Lung (tissue), 11 donors: ENCODE measurements at regions not wholly inside any gene's neighbourhood (a gene's known extent, or its start where the extent isn't known, plus 50 kb on each side); places are given as distances from the start of the nearest gene placed in this dataset.

Experiments used
- ATAC-seq: fragments of 200-7000 bp; cut with Tn5 transposase; one replicate; pipeline ENCODE4 v1.9.1; 2020; ENCODE audit warnings: moderate number of reproducible peaks; ENCODE audit not compliant: insufficient read depth, low FRiP score
- DNase-seq, 3 donors: peaks; one replicate each; pipeline ENCODE4 v3.0.0-alpha.2; 2013 to 2017
- H3K27ac ChIP-seq, 2 donors: one replicate each; pipeline ENCODE4 v1.5.1; 2013; ENCODE audit warnings: mild to moderate bottlenecking in 2 of 2, moderate library complexity in 2 of 2, control low read depth in 1 of 2, inconsistent platforms in 1 of 2, low read depth in 1 of 2, low read length in 1 of 2
- H3K27me3 ChIP-seq, 3 donors: one replicate each; pipeline ENCODE4 v1.5.1; 2013; ENCODE audit warnings: low read length in 2 of 3; ENCODE audit not compliant: control insufficient read depth in 3 of 3, insufficient read depth in 3 of 3
- H3K36me3 ChIP-seq, 4 donors: one replicate each; pipeline ENCODE4 v1.5.1; 2013; ENCODE audit warnings: low read length in 4 of 4, mild to moderate bottlenecking in 1 of 4, moderate library complexity in 1 of 4; ENCODE audit not compliant: control insufficient read depth in 4 of 4, insufficient read depth in 4 of 4
- H3K4me1 ChIP-seq, 5 donors: one replicate each; pipeline ENCODE4 v1.5.1; 2013; ENCODE audit warnings: low read length in 5 of 5, mild to moderate bottlenecking in 2 of 5, moderate library complexity in 1 of 5; ENCODE audit not compliant: control insufficient read depth in 5 of 5, insufficient read depth in 5 of 5
- H3K4me3 ChIP-seq: one replicate; pipeline ENCODE4 v1.5.1; 2013; ENCODE audit warnings: mild to moderate bottlenecking, control low read depth, moderate library complexity
- H3K9ac ChIP-seq, 2 donors: one replicate each; pipeline ENCODE4 v1.5.1; 2013; ENCODE audit warnings: low read length in 2 of 2, control low read depth in 1 of 2; ENCODE audit not compliant: insufficient read depth in 1 of 2
- H3K9me3 ChIP-seq, 4 donors: one replicate each; pipeline ENCODE4 v1.5.1; 2013; ENCODE audit warnings: low read length in 3 of 4, mild to moderate bottlenecking in 1 of 4, moderate library complexity in 1 of 4; ENCODE audit not compliant: control insufficient read depth in 4 of 4, insufficient read depth in 3 of 4
- WGBS, 2 donors: extraction: QIAGEN DNeasy Blood & Tissue Kit; methylation state at CpG; one replicate each; pipeline ENCODE4 v1.1.7; 2013; 5-methylcytosine and 5-hydroxymethylcytosine counted together
- TF ChIP-seq, protein P1 (sequence below): IDR thresholded peaks from 2 replicates; pipeline ENCODE4 v1.5.1; 2012; ENCODE audit warnings: mild to moderate bottlenecking; ENCODE audit errors: control extremely low read depth, extremely low read depth
- donor health status: control.
- donor health status: control.
- donor health status: Bipolar disorder and iron deficiency.
- donor health status: healthy.
- donor health status: DM: yes; HTN: yes; CAD: no.

DNA sequence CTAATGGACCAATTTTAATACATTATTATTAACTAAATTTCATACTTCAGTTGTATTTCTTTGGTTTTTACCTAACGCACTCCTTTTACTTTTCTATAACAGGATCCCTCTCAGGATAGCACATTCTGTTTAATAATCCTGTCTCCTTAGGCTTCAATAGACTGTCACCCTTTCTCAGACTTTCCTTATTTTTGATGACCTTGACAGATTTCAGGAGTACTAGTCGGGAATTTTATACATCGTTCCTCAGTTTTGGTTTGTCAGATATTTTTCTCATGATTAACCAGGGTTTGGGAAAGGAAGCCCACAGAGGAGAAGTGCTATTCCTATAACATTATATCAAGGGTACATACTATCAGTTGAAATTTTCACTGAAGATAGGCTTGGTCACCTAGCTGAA lies 768.0 kb upstream of the GJE1 start:
- H3K9me3 ChIP-seq: no peaks in the 10 kb centered on the region
- no peaks in the 10 kb centered on the region for H3K4me1 ChIP-seq
- 89 to 91% methylated on average over 3 of the region's 3 CpGs for WGBS, 2 donors
- no peak for DNase-seq
- H3K27me3 ChIP-seq: no peaks in the 10 kb centered on the region
- no peak overlapping the region for H3K9ac ChIP-seq
- no peaks in the 10 kb centered on the region for H3K36me3 ChIP-seq
- TF ChIP-seq, protein P1, sequence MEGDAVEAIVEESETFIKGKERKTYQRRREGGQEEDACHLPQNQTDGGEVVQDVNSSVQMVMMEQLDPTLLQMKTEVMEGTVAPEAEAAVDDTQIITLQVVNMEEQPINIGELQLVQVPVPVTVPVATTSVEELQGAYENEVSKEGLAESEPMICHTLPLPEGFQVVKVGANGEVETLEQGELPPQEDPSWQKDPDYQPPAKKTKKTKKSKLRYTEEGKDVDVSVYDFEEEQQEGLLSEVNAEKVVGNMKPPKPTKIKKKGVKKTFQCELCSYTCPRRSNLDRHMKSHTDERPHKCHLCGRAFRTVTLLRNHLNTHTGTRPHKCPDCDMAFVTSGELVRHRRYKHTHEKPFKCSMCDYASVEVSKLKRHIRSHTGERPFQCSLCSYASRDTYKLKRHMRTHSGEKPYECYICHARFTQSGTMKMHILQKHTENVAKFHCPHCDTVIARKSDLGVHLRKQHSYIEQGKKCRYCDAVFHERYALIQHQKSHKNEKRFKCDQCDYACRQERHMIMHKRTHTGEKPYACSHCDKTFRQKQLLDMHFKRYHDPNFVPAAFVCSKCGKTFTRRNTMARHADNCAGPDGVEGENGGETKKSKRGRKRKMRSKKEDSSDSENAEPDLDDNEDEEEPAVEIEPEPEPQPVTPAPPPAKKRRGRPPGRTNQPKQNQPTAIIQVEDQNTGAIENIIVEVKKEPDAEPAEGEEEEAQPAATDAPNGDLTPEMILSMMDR: no peak
- no peak overlapping the region for H3K4me3 ChIP-seq
- H3K27ac ChIP-seq: no peak overlapping the region
- ATAC-seq: no peak

DNA sequence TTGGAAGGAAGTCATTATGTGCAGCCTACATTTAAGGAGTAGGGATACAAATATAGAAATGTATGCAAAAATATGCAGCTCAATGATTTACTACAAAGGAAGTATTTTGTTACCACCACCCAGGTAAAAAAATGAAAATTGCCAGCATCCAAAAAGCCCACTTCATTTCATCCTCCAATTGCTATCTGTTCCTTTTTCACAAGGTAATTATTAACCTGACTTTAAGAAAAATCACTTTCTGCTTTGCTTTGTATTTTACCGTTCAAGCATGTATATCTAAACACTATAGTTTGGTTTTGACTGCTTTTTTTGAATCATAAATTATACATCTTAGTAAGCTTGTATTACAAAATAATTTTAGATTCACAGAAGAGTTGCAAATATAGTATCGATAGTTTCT lies 768.5 kb upstream of the GJE1 start:
- TF ChIP-seq, protein P1: no peak
- no peaks in the 10 kb centered on the region for H3K27me3 ChIP-seq
- no peak overlapping the region for H3K4me3 ChIP-seq
- ATAC-seq: no peak
- no peak overlapping the region for H3K27ac ChIP-seq
- WGBS, 2 donors: 87 to 97% methylated on average over 2 of the region's 2 CpGs
- no peaks in the 10 kb centered on the region for H3K9me3 ChIP-seq
- DNase-seq: no peak
- H3K36me3 ChIP-seq: no peaks in the 10 kb centered on the region
- H3K4me1 ChIP-seq: no peaks in the 10 kb centered on the region
- no peak overlapping the region for H3K9ac ChIP-seq

DNA sequence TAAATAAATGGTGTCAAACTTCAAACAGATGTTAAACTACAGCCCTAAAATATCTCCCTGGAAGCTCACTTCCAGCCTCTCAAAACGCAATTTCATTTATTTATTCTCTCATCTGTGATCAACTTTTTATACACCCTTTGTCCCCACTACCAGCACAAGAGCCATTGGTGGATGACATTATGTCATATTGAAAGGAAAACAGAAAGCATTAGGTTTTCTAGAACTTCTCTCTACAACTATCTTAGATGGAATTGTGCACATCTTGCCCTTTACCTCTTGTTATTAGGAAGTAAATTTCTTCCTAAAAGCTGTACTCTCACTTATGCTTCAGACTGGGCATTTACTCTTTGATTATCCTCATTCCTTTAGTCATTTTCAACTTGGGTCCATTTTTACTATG lies 771.2 kb upstream of the GJE1 start:
- no peaks in the 10 kb centered on the region for H3K27me3 ChIP-seq
- 68 to 77% methylated on average over 1 of the region's 1 CpG for WGBS, 2 donors
- DNase-seq (no peak), ATAC-seq (no peak)
- H3K27ac ChIP-seq: no peak overlapping the region
- TF ChIP-seq, protein P1: no peak
- H3K9ac ChIP-seq: no peak overlapping the region
- no peaks in the 10 kb centered on the region for H3K4me1 ChIP-seq
- H3K9me3 ChIP-seq: peaks cover 0 to 3% (median 0%) of the 10 kb centered on the region in 4 donors
- no peak overlapping the region for H3K4me3 ChIP-seq
- no peaks in the 10 kb centered on the region for H3K36me3 ChIP-seq

DNA sequence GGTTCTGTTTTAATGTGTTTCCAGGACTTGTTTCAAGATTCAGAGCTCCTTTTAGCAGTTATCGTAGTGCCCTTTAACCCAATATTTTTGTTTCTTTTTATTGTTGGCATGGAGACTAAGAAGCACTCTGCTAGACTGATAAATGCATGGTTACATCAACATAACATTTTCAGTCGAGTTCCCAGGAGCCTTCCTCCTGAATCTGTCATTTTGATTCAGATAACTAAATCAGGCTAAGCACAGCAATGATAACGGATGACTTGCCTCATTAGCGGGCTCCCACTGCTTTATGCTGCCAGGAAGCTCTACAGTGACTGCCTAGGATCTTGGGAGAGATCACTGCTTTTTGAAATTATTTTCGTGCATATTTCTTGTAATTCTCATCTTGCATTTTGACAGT lies 772.8 kb upstream of the GJE1 start:
- Histone ChIP-seq H3K4me3 (no peak overlapping the region), H3K27me3 (no peaks in the 10 kb centered on the region), H3K27ac (no peak overlapping the region), H3K9ac (no peak overlapping the region), H3K4me1 (no peaks in the 10 kb centered on the region), H3K36me3 (no peaks in the 10 kb centered on the region), H3K9me3 (peaks cover 0 to 3% (median 0%) of the 10 kb centered on the region in 4 donors)
- TF ChIP-seq, protein P1: no peak
- no peak for ATAC-seq
- WGBS, 2 donors: 61 to 65% methylated on average over 5 of the region's 5 CpGs
- DNase-seq: peak in 2 of 3 donors; percentile 33
